ENCODE measurements at regions not wholly inside any gene's neighbourhood (a gene's known extent, or its start where the extent isn't known, plus 50 kb on each side); places are given as distances from the start of the nearest gene placed in this dataset.

GRCh38 chrX:80098038-80098437, 83.5 kb downstream of the TBX22 start:
- Mint-ChIP-seq H3K4me3 (no peak overlapping the region), H3K4me1 (ENCODE audit: low read depth) (no peaks in the 10 kb centered on the region), H3K36me3 (ENCODE audit: low read depth) (no peaks in the 10 kb centered on the region), H3K9me3 (no peaks in the 10 kb centered on the region), H3K27ac (no peak overlapping the region), H3K27me3 (no peaks in the 10 kb centered on the region)
- DNase-seq (no peak), ATAC-seq (no peak)
- POLR2A ChIA-PET, result no interaction called here
- CTCF ChIA-PET, result no interaction called here
- intact Hi-C loops (cut with micrococcal nuclease), result no loop called here
- no peak for TF ChIP-seq CTCF (IDR thresholded peaks at IDR 0.05)

- Mint-ChIP-seq H3K4me3 (no peak overlapping the region), H3K27me3 (no peaks in the 10 kb centered on the region), H3K4me1 (ENCODE audit: low read depth) (no peaks in the 10 kb centered on the region), H3K9me3 (no peaks in the 10 kb centered on the region), H3K36me3 (ENCODE audit: low read depth) (no peaks in the 10 kb centered on the region), H3K27ac (no peak overlapping the region)
- TF ChIP-seq CTCF (IDR thresholded peaks at IDR 0.05), result no peak
- DNase-seq (no peak), ATAC-seq (no peak)
- POLR2A ChIA-PET, result no interaction called here
- intact Hi-C loops (cut with micrococcal nuclease), result no loop called here
- CTCF ChIA-PET, result no interaction called here
These were observed 105.8 kb downstream of the TBX22 start for GRCh38 chrX:80120335-80120734.

GRCh38 chrX:80138938-80139337, 124.4 kb downstream of the TBX22 start:
- ChIA-PET CTCF (no interaction called here), POLR2A (no interaction called here)
- intact Hi-C loops (cut with micrococcal nuclease), result no loop called here
- Mint-ChIP-seq H3K9me3 (no peaks in the 10 kb centered on the region), H3K36me3 (ENCODE audit: low read depth) (no peaks in the 10 kb centered on the region), H3K4me1 (ENCODE audit: low read depth) (no peaks in the 10 kb centered on the region), H3K27me3 (no peaks in the 10 kb centered on the region), H3K27ac (no peak overlapping the region), H3K4me3 (no peak overlapping the region)
- ATAC-seq, result no peak
- TF ChIP-seq CTCF (IDR thresholded peaks at IDR 0.05), result no peak
- DNase-seq, result no peak

- CTCF ChIA-PET, result no interaction called here
- no peak for TF ChIP-seq CTCF (IDR thresholded peaks at IDR 0.05)
- Mint-ChIP-seq H3K4me1 (ENCODE audit: low read depth) (no peaks in the 10 kb centered on the region), H3K36me3 (ENCODE audit: low read depth) (no peaks in the 10 kb centered on the region), H3K4me3 (no peak overlapping the region), H3K9me3 (no peaks in the 10 kb centered on the region), H3K27me3 (no peaks in the 10 kb centered on the region), H3K27ac (no peak overlapping the region)
- intact Hi-C loops (cut with micrococcal nuclease), result no loop called here
- no peak for DNase-seq
- POLR2A ChIA-PET, result no interaction called here
- no peak for ATAC-seq
These were observed 125.0 kb downstream of the TBX22 start for GRCh38 chrX:80139564-80139963.

GRCh38 chrX:80170581-80170980, 156.0 kb downstream of the TBX22 start:
- Mint-ChIP-seq H3K27ac (no peak overlapping the region), H3K27me3 (no peaks in the 10 kb centered on the region), H3K4me3 (no peak overlapping the region), H3K36me3 (ENCODE audit: low read depth) (no peaks in the 10 kb centered on the region), H3K9me3 (no peaks in the 10 kb centered on the region), H3K4me1 (ENCODE audit: low read depth) (no peaks in the 10 kb centered on the region)
- intact Hi-C loops (cut with micrococcal nuclease), result no loop called here
- ChIA-PET POLR2A (no interaction called here), CTCF (no interaction called here)
- TF ChIP-seq CTCF (IDR thresholded peaks at IDR 0.05), result no peak
- DNase-seq (no peak), ATAC-seq (no peak)

Measured in activated CD8-positive, alpha-beta T cell treated with anti-CD3 and anti-CD28 coated beads for 36 hours (primary cell).